GM13976 (cell line): ENCODE measurements at regions not wholly inside any gene's neighbourhood (a gene's known extent, or its start where the extent isn't known, plus 50 kb on each side); places are given as distances from the start of the nearest gene placed in this dataset.

Experiments
- DNase-seq: peaks from one replicate; pipeline ENCODE4 v3.0.0; 2012; ENCODE audit warnings: low spot score
- CTCF ChIP-seq: IDR thresholded peaks from 2 replicates; pipeline ENCODE4 v1.5.1; 2012; ENCODE audit warnings: borderline replicate concordance, mild to moderate bottlenecking; ENCODE audit not compliant: insufficient read depth; ENCODE audit errors: extremely low read depth, missing control alignments, control extremely low read depth
- in situ Hi-C: fragments of 300-500 bp; cut with MboI; formaldehyde crosslinking; loops from one replicate; pipeline ENCODE4 v1.12.0; 2022; ENCODE audit warnings: low sequenced_read_pairs, mixed read lengths, inconsistent platforms; ENCODE audit not compliant: unreplicated experiment

DNA sequence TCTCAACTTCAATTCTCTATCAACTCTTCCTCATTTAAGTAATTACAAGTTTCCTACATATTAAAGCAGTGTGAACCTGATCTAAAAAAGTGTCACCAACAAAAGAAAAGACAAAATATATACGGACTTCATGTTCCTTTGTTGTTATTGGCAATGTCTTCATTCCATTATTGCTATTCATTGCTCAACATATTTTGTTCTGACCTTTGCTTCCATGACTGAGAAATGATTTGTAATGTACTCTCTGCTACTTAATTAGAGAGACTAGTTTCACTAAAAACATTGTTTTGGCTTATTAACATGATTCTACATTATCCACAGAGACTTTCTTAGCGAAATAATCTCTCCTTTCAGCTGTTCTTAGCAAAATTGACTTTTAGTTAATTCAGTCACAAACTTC, 657.2 kb upstream of the ROBO1 start:
- DNase-seq, result no peak
- in situ Hi-C loops, result no loop called here
- TF ChIP-seq CTCF, result no peak

DNA sequence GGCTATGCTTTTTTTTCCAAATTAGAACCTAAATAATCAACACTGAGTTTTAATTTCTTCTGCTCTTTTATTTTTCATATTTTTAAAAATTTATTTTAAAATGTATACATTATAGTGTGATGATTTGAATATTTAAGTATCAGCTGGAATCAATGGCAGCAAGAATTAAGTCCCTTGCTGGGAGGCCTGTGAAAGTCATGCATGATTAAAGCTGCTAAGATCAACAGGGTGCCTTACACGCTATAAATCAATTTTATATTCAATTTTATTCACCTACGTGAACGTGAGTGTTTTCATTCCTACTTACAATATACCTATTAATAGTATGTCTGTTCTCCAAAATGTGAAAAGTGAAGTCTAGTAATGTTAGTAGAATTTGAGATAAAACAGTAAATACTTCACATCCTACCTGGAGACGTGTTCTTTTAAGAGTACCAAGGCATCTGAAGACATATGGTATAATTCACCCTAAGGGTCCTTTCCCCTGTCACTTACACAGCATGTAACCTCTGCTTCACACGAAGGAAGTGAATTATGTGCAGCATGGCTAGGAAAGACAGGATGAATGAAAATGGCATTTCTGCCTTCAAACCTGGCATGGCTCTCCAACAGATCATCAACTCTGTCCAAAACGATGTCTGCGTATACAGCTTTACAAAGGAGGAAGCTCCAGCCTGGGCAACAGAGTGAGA, 640.4 kb upstream of the ROBO1 start:
- TF ChIP-seq CTCF, result no peak
- DNase-seq, result no peak
- in situ Hi-C loops, result no loop called here

DNA sequence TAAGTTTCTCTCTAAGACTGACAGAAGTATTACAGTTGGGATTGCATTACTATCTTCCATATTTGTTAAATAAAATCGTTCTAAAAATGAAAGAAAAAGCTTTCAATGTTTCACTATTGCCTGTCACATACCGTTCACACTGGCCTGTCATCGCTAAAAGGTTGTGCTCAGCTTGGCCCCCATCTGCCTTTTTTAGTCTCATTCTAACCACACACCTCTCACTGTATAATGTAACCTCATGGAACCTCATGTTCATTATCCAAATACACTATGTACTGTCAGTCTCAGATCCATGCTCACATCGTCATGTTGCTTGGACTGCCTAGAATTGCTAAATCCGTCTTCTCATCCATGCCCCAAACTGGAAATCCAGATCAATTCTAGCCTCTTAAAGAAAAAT, 637.8 kb upstream of the ROBO1 start:
- no peak for DNase-seq
- in situ Hi-C loops, result no loop called here
- no peak for TF ChIP-seq CTCF

DNA sequence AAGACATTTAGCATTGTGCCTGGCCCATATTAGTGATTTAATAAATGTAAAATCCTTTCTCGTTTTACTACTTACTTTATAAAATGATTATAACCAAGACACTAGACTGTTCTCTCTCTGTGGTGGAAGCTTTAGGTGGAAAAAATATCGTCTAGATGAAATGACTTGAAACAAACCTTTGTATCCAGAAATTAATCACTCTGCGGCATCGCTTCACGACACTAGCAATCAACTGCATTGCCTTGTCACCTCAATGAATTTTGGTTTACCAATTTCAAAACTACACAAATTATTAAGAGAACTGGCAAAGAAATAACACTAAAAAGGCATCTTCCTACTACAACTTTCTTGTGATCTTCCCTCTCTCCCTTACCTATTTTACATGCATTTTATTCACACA, 627.2 kb upstream of the ROBO1 start:
- TF ChIP-seq CTCF, result no peak
- in situ Hi-C loops, result no loop called here
- DNase-seq, result no peak

DNA sequence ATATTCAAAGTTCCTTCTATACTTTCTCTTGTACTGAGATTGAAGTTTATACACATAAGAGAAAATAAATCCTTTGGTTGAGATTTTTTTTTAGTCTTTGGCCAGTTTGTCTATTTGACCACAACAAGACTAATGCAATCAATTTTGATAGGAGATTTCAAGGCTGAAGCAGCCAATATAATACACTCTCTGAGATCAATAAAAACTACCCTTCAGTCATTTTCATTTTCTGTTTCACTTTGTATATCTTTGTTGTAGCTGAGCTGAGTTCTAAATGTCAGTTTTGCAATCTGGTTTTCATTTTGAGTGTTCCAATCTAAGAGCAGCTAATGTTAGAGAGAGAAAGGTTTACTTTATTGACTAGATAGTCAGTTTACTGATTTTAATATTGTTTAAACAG, 623.8 kb upstream of the ROBO1 start:
- no peak for DNase-seq
- in situ Hi-C loops, result no loop called here
- no peak for TF ChIP-seq CTCF

DNA sequence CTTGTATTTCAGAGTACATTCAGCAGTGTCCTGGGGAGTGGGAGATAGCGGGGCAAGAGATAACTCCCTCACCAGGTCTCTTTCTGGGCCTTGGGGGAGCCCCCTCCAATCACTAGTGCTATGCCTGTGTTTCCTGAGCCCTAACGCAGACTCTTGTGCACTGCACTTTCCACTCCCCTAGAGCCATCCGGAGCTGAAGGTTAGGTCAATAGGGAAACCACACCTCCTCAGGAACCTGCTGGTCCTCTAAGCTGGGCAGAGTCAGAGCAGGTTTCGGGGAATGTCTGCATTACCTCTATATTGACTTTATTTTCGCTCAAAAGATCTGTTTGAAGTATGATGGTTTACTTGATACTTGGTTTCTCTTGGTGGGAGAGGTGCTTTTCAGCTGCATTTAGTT, 617.0 kb upstream of the ROBO1 start:
- in situ Hi-C loops, result no loop called here
- no peak for DNase-seq
- no peak for TF ChIP-seq CTCF
